CD14-positive monocyte (primary cell): ENCODE measurements at regions not wholly inside any gene's neighbourhood (a gene's known extent, or its start where the extent isn't known, plus 50 kb on each side); places are given as distances from the start of the nearest gene placed in this dataset.
A peak's percentile ranks its signal among the peaks of the same experiment; 100 is the strongest.

Experiments used
- DNase-seq, 3 donors: peaks; one replicate each; pipeline ENCODE4 v3.0.0-alpha.2; 2011 to 2022
- H2AFZ ChIP-seq: 2 replicates; pipeline ENCODE4 v1.6.0; 2012; ENCODE audit warnings: mild to moderate bottlenecking, low read depth, low read length, inconsistent platforms; ENCODE audit not compliant: insufficient read depth, poor library complexity, severe bottlenecking
- H3K27ac ChIP-seq, 2 donors: 1 replicate in 1 of 2; 2 replicates in 1 of 2; pipeline ENCODE4 v1.5.1; 2012 to 2013; ENCODE audit warnings: low read length in 2 of 2, control low read depth in 1 of 2, inconsistent platforms in 1 of 2, low read depth in 1 of 2, mild to moderate bottlenecking in 1 of 2
- H3K27me3 ChIP-seq, 2 donors: one replicate each; pipeline versions ENCODE4 v1.6.0 to v1.6.1; 2011 to 2013; ENCODE audit warnings: low read length in 2 of 2; ENCODE audit not compliant: control insufficient read depth in 2 of 2, insufficient read depth in 2 of 2
- H3K36me3 ChIP-seq, 2 donors: replicated peaks in 1 of 2; 1 replicate in 1 of 2; 2 replicates in 1 of 2; pipeline versions ENCODE4 v1.5.1 to v1.6.1; 2012 to 2013; ENCODE audit warnings: low read length in 2 of 2, control low read depth in 1 of 2, inconsistent platforms in 1 of 2, mild to moderate bottlenecking in 1 of 2; ENCODE audit not compliant: insufficient read depth in 2 of 2, control insufficient read depth in 1 of 2
- H3K4me1 ChIP-seq, 2 donors: 1 replicate in 1 of 2; 2 replicates in 1 of 2; pipeline versions ENCODE4 v1.5.1 to v1.6.1; 2012 to 2013; ENCODE audit warnings: low read length in 2 of 2, control low read depth in 1 of 2, inconsistent platforms in 1 of 2, mild to moderate bottlenecking in 1 of 2, moderate library complexity in 1 of 2; ENCODE audit not compliant: insufficient read depth in 2 of 2, control insufficient read depth in 1 of 2
- H3K4me2 ChIP-seq: replicated peaks from 2 replicates; pipeline ENCODE3; 2012; ENCODE audit warnings: low read length, moderate library complexity, mild to moderate bottlenecking; ENCODE audit not compliant: poor library complexity, severe bottlenecking; ENCODE audit errors: extremely low read depth
- H3K4me3 ChIP-seq, 3 experiments: fragments of 200-600 bp in 1 of 3; sonication (generic) in 1 of 3; replicated peaks in 1 of 3; 1 replicate in 2 of 3; 2 replicates in 1 of 3; pipeline ENCODE4 v1.5.1; 2011 to 2013; ENCODE audit warnings: low read length in 3 of 3, mild to moderate bottlenecking in 3 of 3, control low read depth in 2 of 3, low read depth in 2 of 3, inconsistent platforms in 1 of 3, moderate library complexity in 1 of 3
- H3K79me2 ChIP-seq: 2 replicates; pipeline ENCODE4 v1.6.0; 2012; ENCODE audit warnings: mild to moderate bottlenecking, control low read depth, inconsistent platforms, low read length, moderate library complexity; ENCODE audit not compliant: insufficient read depth
- H3K9ac ChIP-seq: 2 replicates; pipeline ENCODE4 v1.6.0; 2017; ENCODE audit warnings: low read length, mild to moderate bottlenecking; ENCODE audit not compliant: insufficient read depth, poor library complexity, severe bottlenecking
- H3K9me3 ChIP-seq, 2 donors: replicated peaks in 1 of 2; 1 replicate in 1 of 2; 2 replicates in 1 of 2; pipeline versions ENCODE4 v1.5.1 to v1.6.1; 2012 to 2013; ENCODE audit warnings: low read length in 2 of 2, control low read depth in 1 of 2; ENCODE audit not compliant: control insufficient read depth in 1 of 2, insufficient read depth in 1 of 2
- H4K20me1 ChIP-seq: 2 replicates; pipeline ENCODE4 v1.6.0; 2012; ENCODE audit warnings: mild to moderate bottlenecking, low read length, control low read depth, moderate library complexity; ENCODE audit not compliant: insufficient read depth
- H3K27ac Mint-ChIP-seq, 7 donors: one replicate each; pipeline ENCODE4 v1.8.0; 2020; ENCODE audit warnings: mild to moderate bottlenecking in 7 of 7, mixed read lengths in 7 of 7, moderate library complexity in 6 of 7, inconsistent platforms in 2 of 7
- H3K27me3 Mint-ChIP-seq, 3 donors: one replicate each; pipeline ENCODE4 v1.8.0; 2021 to 2022; ENCODE audit warnings: low read depth in 3 of 3, mild to moderate bottlenecking in 3 of 3, mixed read lengths in 3 of 3, moderate library complexity in 3 of 3, inconsistent platforms in 1 of 3
- H3K36me3 Mint-ChIP-seq, 2 donors: one replicate each; pipeline ENCODE4 v1.8.0; 2020; ENCODE audit warnings: mixed read lengths in 2 of 2, inconsistent platforms in 1 of 2, mild to moderate bottlenecking in 1 of 2
- H3K4me1 Mint-ChIP-seq: one replicate; pipeline ENCODE4 v1.8.0; 2020; ENCODE audit warnings: mild to moderate bottlenecking, mixed read lengths
- H3K4me3 Mint-ChIP-seq, 2 donors: one replicate each; pipeline ENCODE4 v1.8.0; 2020; ENCODE audit warnings: mild to moderate bottlenecking in 2 of 2, mixed read lengths in 2 of 2, moderate library complexity in 1 of 2
- H3K9me3 Mint-ChIP-seq, 7 donors: one replicate each; pipeline ENCODE4 v1.8.0; 2020 to 2022; ENCODE audit warnings: mixed read lengths in 7 of 7, mild to moderate bottlenecking in 6 of 7, moderate library complexity in 6 of 7, inconsistent platforms in 2 of 7
- CTCF ChIP-seq: fragments of 200-600 bp; IDR thresholded peaks from one replicate; pipeline ENCODE4 v1.8.0; 2022; ENCODE audit warnings: antibody characterized with exemption, mild to moderate bottlenecking
- WGBS: methylation state at CpG from one replicate; pipeline ENCODE4 v1.1.5; 2013; ENCODE audit warnings: missing lambda C conversion rate; ENCODE audit not compliant: insufficient coverage; 5-methylcytosine and 5-hydroxymethylcytosine counted together
- intact Hi-C, 2 donors: fragments of 100-400 bp; cut with micrococcal nuclease; formaldehyde crosslinking; loops; one replicate each; pipeline versions ENCODE4 v1.15.0 to v1.15.1; 2023

- Histone ChIP-seq H3K9me3 (no peaks in the 10 kb centered on the region), H3K4me3 (no peak overlapping the region), H3K27me3 (no peaks in the 10 kb centered on the region), H3K4me2 (no peak overlapping the region), H2AFZ (no peak overlapping the region), H3K4me1 (no peaks in the 10 kb centered on the region), H3K79me2 (no peaks in the 10 kb centered on the region), H3K9ac (no peak overlapping the region), H4K20me1 (no peaks in the 10 kb centered on the region), H3K27ac (no peak overlapping the region), H3K36me3 (no peaks in the 10 kb centered on the region)
- no peak overlapping the region for H3K4me3 Mint-ChIP-seq
- intact Hi-C loops, result no loop called here
- peaks cover under 1 to 14% (median 4%) of the 10 kb centered on the region in 3 donors for H3K27me3 Mint-ChIP-seq
- no peaks in the 10 kb centered on the region for H3K4me1 Mint-ChIP-seq
- H3K36me3 Mint-ChIP-seq, result no peaks in the 10 kb centered on the region
- H3K27ac Mint-ChIP-seq, result peak overlapping the region in 2 of 7 donors; percentile 16 to 18
- no peak for DNase-seq
- peaks cover 0 to 4% (median 0%) of the 10 kb centered on the region in 7 donors for H3K9me3 Mint-ChIP-seq
- no peak for TF ChIP-seq CTCF
These were observed 503.4 kb downstream of the PLXNA4 start for GRCh38 chr7:132072873-132073272.

- no peaks in the 10 kb centered on the region for H3K36me3 Mint-ChIP-seq
- no peaks in the 10 kb centered on the region for H3K27me3 ChIP-seq
These were observed 504.1 kb downstream of the PLXNA4 start for GRCh38 chr7:132072165-132072564.

More at GRCh38 chr7:132072165-132072564, 504.1 kb downstream of the PLXNA4 start:
- no peaks in the 10 kb centered on the region for H3K36me3 ChIP-seq
- H3K27ac ChIP-seq, result no peak overlapping the region
- intact Hi-C loops, result no loop called here
- Mint-ChIP-seq H3K4me3 (no peak overlapping the region), H3K9me3 (peaks cover 0 to 4% (median 0%) of the 10 kb centered on the region in 7 donors), H3K27ac (no peak overlapping the region), H3K27me3 (peaks cover 3 to 14% (median 4%) of the 10 kb centered on the region in 3 donors), H3K4me1 (no peaks in the 10 kb centered on the region)
- H3K79me2 ChIP-seq, result no peaks in the 10 kb centered on the region
- H3K9me3 ChIP-seq, result no peaks in the 10 kb centered on the region
- DNase-seq, result no peak
- H3K4me3 ChIP-seq, result no peak overlapping the region
- no peaks in the 10 kb centered on the region for H3K4me1 ChIP-seq
- no peak overlapping the region for H3K4me2 ChIP-seq
- H2AFZ ChIP-seq, result no peak overlapping the region
- H3K9ac ChIP-seq, result no peak overlapping the region
- no peaks in the 10 kb centered on the region for H4K20me1 ChIP-seq
- TF ChIP-seq CTCF, result no peak
- WGBS, result 98% methylated on average over 4 of the region's 4 CpGs
